ENCODE measurements at regions not wholly inside any gene's neighbourhood (a gene's known extent, or its start where the extent isn't known, plus 50 kb on each side); places are given as distances from the start of the nearest gene placed in this dataset.
A peak's percentile ranks its signal among the peaks of the same experiment; 100 is the strongest.

- Histone ChIP-seq H3K9me3 (ENCODE audit: control insufficient read depth, insufficient read depth, low read depth, low read length) (no peaks in the 10 kb centered on the region), H3K4me1 (ENCODE audit: control insufficient read depth, insufficient read depth, low read length) (no peaks in the 10 kb centered on the region; the same call in 1 of the 2 replicates), H3K36me3 (ENCODE audit: control insufficient read depth in 2 of 2, insufficient read depth in 1 of 2, low read length in 2 of 2) (no peaks in the 10 kb centered on the region), H3K4me3 (ENCODE audit: low read depth, low read length) (no peak overlapping the region), H3K27ac (ENCODE audit: extremely low read depth, low read depth, low read length) (no peak overlapping the region)
- ChIA-PET POLR2A (interaction anchor here (0.6 kb wide), 1 partner anchor 63 kb away, joined by 6 read pairs; no protein-coding TSS in a partner anchor), CTCF (interaction anchor here (0.6 kb wide), 1 partner anchor 37 kb away, joined by 3 read pairs; no protein-coding TSS in a partner anchor)
- TF ChIP-seq ZEB2 (tag by site-specific recombination; IDR thresholded peaks at IDR 0.05) (no peak), ZNF654 (tag by site-specific recombination; IDR thresholded peaks at IDR 0.05; ENCODE audit: low read depth) (no peak), ZBTB17 (tag by site-specific recombination; IDR thresholded peaks at IDR 0.05) (no peak), REPIN1 (tag by site-specific recombination; IDR thresholded peaks at IDR 0.05; ENCODE audit: low read depth) (no peak), ZNF514 (tag by site-specific recombination; IDR thresholded peaks at IDR 0.05) (no peak), ZNF214 (tag by site-specific recombination; IDR thresholded peaks at IDR 0.05; ENCODE audit: borderline replicate concordance) (no peak), ZNF777 (tag by site-specific recombination; IDR thresholded peaks at IDR 0.05; ENCODE audit: borderline replicate concordance) (no peak), PRDM1 (tag by site-specific recombination; IDR thresholded peaks at IDR 0.05) (no peak), CTCF (tag by site-specific recombination; IDR thresholded peaks at IDR 0.05) (no peak), ZNF18 (tag by site-specific recombination; IDR thresholded peaks at IDR 0.05) (no peak)
Measured at GRCh38 chr9:13493697-13494096, 214.2 kb upstream of the MPDZ start.

GRCh38 chr9:13491493-13492424 lies 212.3 kb upstream of the MPDZ start:
- POLR2A ChIA-PET, result no interaction called here
- Histone ChIP-seq H3K4me1 (ENCODE audit: control insufficient read depth, insufficient read depth, low read length) (no peaks in the 10 kb centered on the region; the same call in 1 of the 2 replicates), H3K9me3 (ENCODE audit: control insufficient read depth, insufficient read depth, low read depth, low read length) (no peaks in the 10 kb centered on the region), H3K36me3 (ENCODE audit: control insufficient read depth in 2 of 2, insufficient read depth in 1 of 2, low read length in 2 of 2) (no peaks in the 10 kb centered on the region), H3K4me3 (ENCODE audit: low read depth, low read length) (no peak overlapping the region), H3K27ac (ENCODE audit: extremely low read depth, low read depth, low read length) (no peak overlapping the region)
- CTCF ChIA-PET, result interaction anchor here (1.0 kb wide), 1 partner anchor 140 kb away, joined by 3 read pairs; no protein-coding TSS in a partner anchor
- TF ChIP-seq ZNF639 (tag by site-specific recombination; IDR thresholded peaks at IDR 0.05) (no peak), TCF7L2 (IDR thresholded peaks at IDR 0.05; ENCODE audit: borderline replicate concordance, low read depth, low read length) (no peak), FEZF1 (tag by site-specific recombination; IDR thresholded peaks at IDR 0.05) (peak; percentile 22; the same call in 1 of the 2 replicates), ZNF133 (tag by site-specific recombination; IDR thresholded peaks at IDR 0.05) (peak; percentile 59; the same call in 1 of the 2 replicates)

GRCh38 chr9:13491138-13491492 lies 211.6 kb upstream of the MPDZ start:
- no peaks in the 10 kb centered on the region; the same call in 1 of the 2 replicates for H3K4me1 ChIP-seq (ENCODE audit: control insufficient read depth, insufficient read depth, low read length)
- H3K9me3 ChIP-seq (ENCODE audit: control insufficient read depth, insufficient read depth, low read depth, low read length), result no peaks in the 10 kb centered on the region
- no peaks in the 10 kb centered on the region for H3K36me3 ChIP-seq (ENCODE audit: control insufficient read depth in 2 of 2, insufficient read depth in 1 of 2, low read length in 2 of 2)
- CTCF ChIA-PET, result interaction anchor here (1.0 kb wide), 1 partner anchor 139 kb away, joined by 3 read pairs; no protein-coding TSS in a partner anchor
- H3K4me3 ChIP-seq (ENCODE audit: low read depth, low read length), result no peak overlapping the region
- POLR2A ChIA-PET, result no interaction called here
- no peak overlapping the region for H3K27ac ChIP-seq (ENCODE audit: extremely low read depth, low read depth, low read length)
- TF ChIP-seq ZNF571 (tag by site-specific recombination; IDR thresholded peaks at IDR 0.05) (no peak), ZNF596 (tag by site-specific recombination; IDR thresholded peaks at IDR 0.05) (no peak), ZNF585B (tag by site-specific recombination; IDR thresholded peaks at IDR 0.05) (no peak), ZNF26 (tag by site-specific recombination; IDR thresholded peaks at IDR 0.05) (no peak), HIC1 (tag by site-specific recombination; IDR thresholded peaks at IDR 0.05) (no peak), GLI4 (tag by site-specific recombination; IDR thresholded peaks at IDR 0.05) (no peak), ZNF184 (tag by site-specific recombination; IDR thresholded peaks at IDR 0.05) (no peak), ZBTB17 (tag by site-specific recombination; IDR thresholded peaks at IDR 0.05) (no peak)

Data from HEK293 (cell line).